Ishikawa (cell line): ENCODE measurements at regions not wholly inside any gene's neighbourhood (a gene's known extent, or its start where the extent isn't known, plus 50 kb on each side); places are given as distances from the start of the nearest gene placed in this dataset.

Source experiments
- CEBPB ChIP-seq: IDR thresholded peaks from 2 replicates; pipeline ENCODE4 v1.6.1; 2012
- RAD21 ChIP-seq: IDR thresholded peaks from 2 replicates; pipeline ENCODE4 v1.6.1; 2012; ENCODE audit warnings: low read depth
- TAF1 ChIP-seq: IDR thresholded peaks from 2 replicates; pipeline ENCODE4 v1.6.1; 2012; ENCODE audit warnings: low read depth, mild to moderate bottlenecking
- TEAD4 ChIP-seq: IDR thresholded peaks from 2 replicates; pipeline ENCODE4 v1.6.1; 2012
- YY1 ChIP-seq: IDR thresholded peaks from 2 replicates; pipeline ENCODE4 v1.6.1; 2012; ENCODE audit warnings: low read depth
- TF ChIP-seq, protein P1 (sequence below): IDR thresholded peaks from 2 replicates; pipeline ENCODE4 v1.6.1; 2012; ENCODE audit warnings: low read depth, mild to moderate bottlenecking

DNA sequence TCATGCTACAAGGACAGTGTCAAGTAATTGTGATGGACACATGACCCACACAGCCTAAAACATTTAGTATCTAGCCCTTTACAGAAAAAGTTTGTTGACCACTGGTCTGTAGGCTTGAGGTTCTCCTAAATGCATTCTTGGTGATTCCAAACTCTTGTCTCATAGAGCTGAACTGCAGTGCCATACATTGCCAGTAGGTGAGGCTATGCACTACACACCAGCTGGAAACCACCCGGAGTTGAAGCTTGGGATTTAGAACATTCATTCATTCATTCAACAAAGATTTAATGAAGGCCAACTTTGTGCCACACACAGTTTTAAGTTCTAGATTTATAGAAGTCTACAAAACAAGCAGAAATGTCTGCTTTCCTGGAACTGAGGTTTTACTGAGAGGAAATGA, 77.3 kb upstream of the TCF7L2 start:
- peak; percentile 30; the same call in 1 of the 2 replicates for TF ChIP-seq RAD21
- no peak for TF ChIP-seq TEAD4
- TF ChIP-seq, protein P1, sequence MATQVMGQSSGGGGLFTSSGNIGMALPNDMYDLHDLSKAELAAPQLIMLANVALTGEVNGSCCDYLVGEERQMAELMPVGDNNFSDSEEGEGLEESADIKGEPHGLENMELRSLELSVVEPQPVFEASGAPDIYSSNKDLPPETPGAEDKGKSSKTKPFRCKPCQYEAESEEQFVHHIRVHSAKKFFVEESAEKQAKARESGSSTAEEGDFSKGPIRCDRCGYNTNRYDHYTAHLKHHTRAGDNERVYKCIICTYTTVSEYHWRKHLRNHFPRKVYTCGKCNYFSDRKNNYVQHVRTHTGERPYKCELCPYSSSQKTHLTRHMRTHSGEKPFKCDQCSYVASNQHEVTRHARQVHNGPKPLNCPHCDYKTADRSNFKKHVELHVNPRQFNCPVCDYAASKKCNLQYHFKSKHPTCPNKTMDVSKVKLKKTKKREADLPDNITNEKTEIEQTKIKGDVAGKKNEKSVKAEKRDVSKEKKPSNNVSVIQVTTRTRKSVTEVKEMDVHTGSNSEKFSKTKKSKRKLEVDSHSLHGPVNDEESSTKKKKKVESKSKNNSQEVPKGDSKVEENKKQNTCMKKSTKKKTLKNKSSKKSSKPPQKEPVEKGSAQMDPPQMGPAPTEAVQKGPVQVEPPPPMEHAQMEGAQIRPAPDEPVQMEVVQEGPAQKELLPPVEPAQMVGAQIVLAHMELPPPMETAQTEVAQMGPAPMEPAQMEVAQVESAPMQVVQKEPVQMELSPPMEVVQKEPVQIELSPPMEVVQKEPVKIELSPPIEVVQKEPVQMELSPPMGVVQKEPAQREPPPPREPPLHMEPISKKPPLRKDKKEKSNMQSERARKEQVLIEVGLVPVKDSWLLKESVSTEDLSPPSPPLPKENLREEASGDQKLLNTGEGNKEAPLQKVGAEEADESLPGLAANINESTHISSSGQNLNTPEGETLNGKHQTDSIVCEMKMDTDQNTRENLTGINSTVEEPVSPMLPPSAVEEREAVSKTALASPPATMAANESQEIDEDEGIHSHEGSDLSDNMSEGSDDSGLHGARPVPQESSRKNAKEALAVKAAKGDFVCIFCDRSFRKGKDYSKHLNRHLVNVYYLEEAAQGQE = no peak
- no peak for TF ChIP-seq CEBPB
- no peak for TF ChIP-seq YY1
- TF ChIP-seq TAF1 = no peak
